CD4-positive, alpha-beta T cell treated with Interleukin-1 beta for 1 hour (primary cell): ENCODE measurements at regions not wholly inside any gene's neighbourhood (a gene's known extent, or its start where the extent isn't known, plus 50 kb on each side); places are given as distances from the start of the nearest gene placed in this dataset.
"Not testable (repeated sequence)": the region's sequence is repeated elsewhere in the genome, so short reads cannot be mapped to it uniquely, and the experiment has no call there.

Experiments used
- DNase-seq, 2 donors: peaks; one replicate each; pipeline ENCODE4 v3.0.0-alpha.2; 2020 to 2022

DNA sequence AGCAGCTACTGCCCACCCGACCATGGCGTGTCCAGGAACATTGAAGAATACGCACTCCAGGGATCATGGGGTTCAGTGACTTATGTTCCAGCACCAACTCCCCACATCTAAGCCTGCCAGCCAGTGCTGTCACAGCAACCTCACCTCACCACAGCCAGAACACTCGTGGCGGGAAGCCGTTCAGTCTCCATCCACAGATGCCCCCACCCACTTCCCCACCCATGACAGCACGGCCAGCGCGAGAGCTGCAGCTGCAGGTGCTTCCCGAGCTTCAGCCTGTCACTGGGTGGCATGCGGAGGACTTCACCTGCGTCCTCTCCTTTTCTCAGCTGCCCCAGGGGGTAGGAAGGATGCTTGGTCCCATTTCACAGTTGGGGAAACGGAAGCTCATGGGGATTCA lies 50.3 kb downstream of the RBFOX3 start:
- no peak for DNase-seq

- no peak for DNase-seq
These were observed 51.6 kb downstream of the RBFOX3 start for GRCh38 chr17:79559111-79559887.

GRCh38 chr17:79558091-79558900 lies 52.6 kb downstream of the RBFOX3 start:
- DNase-seq = no peak

- no peak for DNase-seq
These were observed 53.4 kb downstream of the RBFOX3 start for GRCh38 chr17:79557276-79558090.

GRCh38 chr17:79556271-79556670 lies 54.6 kb downstream of the RBFOX3 start:
- peak in 1 of 2 donors; percentile 24 for DNase-seq

DNA sequence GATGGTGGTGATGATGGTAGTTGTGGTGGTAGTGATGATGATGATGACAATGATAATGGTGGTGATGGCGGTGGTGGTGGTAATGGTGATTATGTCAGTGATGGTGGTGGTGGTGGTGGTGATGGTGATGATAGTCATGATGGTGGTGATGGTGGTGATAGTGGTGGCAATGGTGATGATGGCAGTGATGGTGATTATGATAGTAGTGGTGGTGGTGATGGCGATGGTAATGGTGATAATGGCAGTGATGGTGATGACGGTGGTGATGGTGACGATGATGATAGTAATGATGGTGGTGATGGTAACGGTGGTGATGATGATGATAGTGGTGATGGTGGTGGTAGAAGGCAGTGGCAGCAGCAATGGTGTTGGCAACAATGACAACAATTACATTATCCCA lies 55.3 kb downstream of the RBFOX3 start:
- peak in 1 of 2 donors; percentile 2 for DNase-seq

GRCh38 chr17:79554346-79554745 lies 56.5 kb downstream of the RBFOX3 start:
- not testable (repeated sequence) for DNase-seq

- DNase-seq = no peak
These were observed 58.0 kb downstream of the RBFOX3 start for GRCh38 chr17:79552824-79553223.

GRCh38 chr17:79552405-79552804 lies 58.4 kb downstream of the RBFOX3 start:
- no peak for DNase-seq

DNA sequence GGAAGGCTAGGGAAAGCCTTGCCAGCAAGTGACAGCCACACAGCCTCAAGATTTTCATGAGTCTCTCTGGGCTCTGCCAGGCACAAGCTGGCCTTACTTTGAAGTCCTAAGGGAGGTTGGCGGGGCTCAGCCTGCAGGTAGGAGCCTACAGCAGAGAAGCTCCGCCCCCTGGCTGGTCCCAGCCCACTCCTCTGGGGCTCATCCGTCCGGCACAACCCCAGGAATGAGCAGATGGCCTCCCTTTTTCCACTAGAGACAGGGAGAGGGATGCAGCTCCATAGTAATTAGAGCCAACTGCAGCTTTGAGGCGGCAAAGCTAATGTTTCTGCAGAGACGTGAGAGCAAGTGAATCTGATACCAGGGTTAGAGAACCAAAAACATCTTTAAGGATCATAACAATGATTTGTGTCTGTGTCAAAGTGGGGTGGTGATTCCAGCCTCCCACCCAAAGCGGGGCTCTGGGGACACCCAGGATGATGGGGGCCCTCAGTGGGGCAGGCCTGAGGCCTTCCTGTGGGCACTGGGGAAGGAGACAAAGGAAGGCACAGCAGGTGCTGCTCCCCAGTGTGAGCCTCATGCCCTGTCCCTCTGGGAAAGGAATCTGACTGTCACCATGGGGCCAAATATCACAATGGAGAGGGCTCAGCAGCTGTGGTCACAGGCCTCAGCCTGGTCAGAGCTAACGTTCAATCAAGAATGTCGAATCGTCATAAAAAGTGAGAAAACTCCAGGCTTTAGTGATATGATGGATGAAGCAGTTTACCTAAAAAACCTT lies 61.5 kb downstream of the RBFOX3 start:
- DNase-seq = no peak

GRCh38 chr17:79548116-79548515 lies 62.7 kb downstream of the RBFOX3 start:
- DNase-seq = no peak

GRCh38 chr17:79547586-79547985 lies 63.3 kb downstream of the RBFOX3 start:
- no peak for DNase-seq

GRCh38 chr17:79547171-79547570 lies 63.7 kb downstream of the RBFOX3 start:
- not testable (repeated sequence) for DNase-seq

GRCh38 chr17:79546386-79546785 lies 64.5 kb downstream of the RBFOX3 start:
- no peak for DNase-seq

- no peak for DNase-seq
These were observed 65.4 kb downstream of the RBFOX3 start for GRCh38 chr17:79545251-79546005.

DNA sequence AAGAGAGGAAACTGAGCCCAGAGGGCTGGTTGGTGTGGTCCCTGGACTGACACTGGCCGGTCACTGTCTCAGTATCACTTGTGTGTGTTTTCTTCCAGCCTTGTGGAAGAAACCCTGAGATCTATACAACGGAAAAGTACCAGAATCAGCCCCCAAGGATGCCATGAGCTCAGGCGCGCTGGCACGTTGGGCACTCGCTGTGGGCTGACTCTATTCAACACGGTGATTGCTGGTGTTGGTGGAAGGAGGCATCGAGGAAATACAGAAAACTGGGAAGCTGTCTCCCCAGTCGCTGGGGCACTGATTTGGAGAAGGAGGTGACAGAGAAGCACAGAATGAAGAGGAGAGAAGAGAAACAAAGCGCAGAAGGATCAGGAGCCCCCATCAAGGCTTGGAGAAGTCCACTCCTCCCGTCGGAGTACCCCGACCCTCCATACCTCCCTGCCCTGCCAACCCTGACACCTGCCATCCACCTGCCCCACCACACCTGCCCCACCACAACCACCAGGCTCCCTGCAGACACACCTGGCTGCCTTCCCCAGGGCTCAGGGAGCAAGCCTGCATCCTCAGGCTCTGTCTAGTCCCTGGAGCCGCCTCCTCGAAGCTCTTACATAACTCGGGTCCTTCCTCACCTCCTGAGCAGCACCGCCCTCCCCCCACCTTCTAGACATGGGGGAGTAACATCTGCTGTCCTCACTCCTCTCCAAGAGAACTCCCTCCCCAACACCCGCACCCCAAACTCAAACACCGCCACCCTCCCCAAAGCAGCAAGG lies 66.5 kb downstream of the RBFOX3 start:
- DNase-seq = no peak

- DNase-seq = no peak
These were observed 67.3 kb downstream of the RBFOX3 start for GRCh38 chr17:79543531-79543930.

GRCh38 chr17:79542718-79543117 lies 68.1 kb downstream of the RBFOX3 start:
- DNase-seq = no peak

DNA sequence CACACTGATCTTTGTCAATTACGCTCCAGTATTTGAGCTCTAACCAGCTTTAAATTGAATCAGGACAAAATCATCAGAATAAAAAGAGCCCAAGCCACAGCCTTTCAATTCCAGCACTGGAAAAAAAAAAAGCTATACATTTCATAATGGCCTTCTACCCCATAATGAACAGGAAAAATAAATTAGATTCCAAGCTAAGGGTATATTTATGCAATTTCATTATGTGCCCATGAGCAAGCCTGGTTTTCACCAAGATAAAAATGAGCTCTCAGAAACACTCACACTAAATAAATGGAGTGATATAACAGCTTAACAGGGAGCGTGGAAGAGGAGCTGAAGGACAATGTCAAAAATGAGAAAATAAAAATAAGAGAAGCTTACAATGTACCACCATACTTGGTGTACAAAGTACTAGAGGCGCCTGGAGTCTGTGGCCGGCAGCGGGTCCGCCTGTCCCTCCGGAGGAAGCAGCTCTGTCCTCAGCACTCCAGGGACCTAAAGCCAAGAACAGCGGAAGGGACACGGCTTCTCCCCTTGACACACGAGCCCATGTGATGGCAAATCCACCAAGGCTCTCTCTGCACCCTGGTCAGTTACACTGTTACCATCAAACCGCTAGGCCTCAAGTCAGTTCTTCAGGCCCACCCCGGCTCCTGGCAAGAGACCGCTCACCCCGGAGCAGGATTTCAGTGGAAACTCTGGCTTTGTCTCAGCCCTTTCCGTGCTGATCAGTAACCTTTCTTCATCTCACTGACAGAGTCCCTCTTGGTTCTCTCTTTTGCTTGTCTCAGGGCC lies 69.6 kb downstream of the RBFOX3 start:
- no peak for DNase-seq
